Nephron (organoid): ENCODE measurements at regions not wholly inside any gene's neighbourhood (a gene's known extent, or its start where the extent isn't known, plus 50 kb on each side); places are given as distances from the start of the nearest gene placed in this dataset.

Experiments
- H3K27ac Mint-ChIP-seq, 3 experiments: 2 replicates each; pipeline ENCODE4 v1.8.0; 2020; ENCODE audit warnings: mixed read lengths in 3 of 3, mild to moderate bottlenecking in 2 of 3, moderate library complexity in 1 of 3
- H3K27me3 Mint-ChIP-seq: 2 replicates; pipeline ENCODE4 v1.8.0; 2021; ENCODE audit warnings: low read depth, mild to moderate bottlenecking, moderate library complexity, mixed read lengths
- H3K36me3 Mint-ChIP-seq: 2 replicates; pipeline ENCODE4 v1.8.0; 2020; ENCODE audit warnings: low read depth, mixed read lengths
- H3K4me1 Mint-ChIP-seq: 2 replicates; pipeline ENCODE4 v1.8.0; 2020; ENCODE audit warnings: mixed read lengths
- H3K4me3 Mint-ChIP-seq, 3 experiments: 2 replicates each; pipeline ENCODE4 v1.8.0; 2020; ENCODE audit warnings: mild to moderate bottlenecking in 3 of 3, mixed read lengths in 3 of 3, moderate library complexity in 2 of 3
- H3K9me3 Mint-ChIP-seq: 2 replicates; pipeline ENCODE4 v1.8.0; 2020; ENCODE audit warnings: mixed read lengths
- TF ChIP-seq, protein P1 (sequence below), 3 experiments: fragments of 200-600 bp; sonication (generic); IDR thresholded peaks; one replicate each; pipeline ENCODE4 v1.5.0; 2021; ENCODE audit warnings: antibody characterized with exemption in 3 of 3; ENCODE audit not compliant: unreplicated experiment in 3 of 3

DNA sequence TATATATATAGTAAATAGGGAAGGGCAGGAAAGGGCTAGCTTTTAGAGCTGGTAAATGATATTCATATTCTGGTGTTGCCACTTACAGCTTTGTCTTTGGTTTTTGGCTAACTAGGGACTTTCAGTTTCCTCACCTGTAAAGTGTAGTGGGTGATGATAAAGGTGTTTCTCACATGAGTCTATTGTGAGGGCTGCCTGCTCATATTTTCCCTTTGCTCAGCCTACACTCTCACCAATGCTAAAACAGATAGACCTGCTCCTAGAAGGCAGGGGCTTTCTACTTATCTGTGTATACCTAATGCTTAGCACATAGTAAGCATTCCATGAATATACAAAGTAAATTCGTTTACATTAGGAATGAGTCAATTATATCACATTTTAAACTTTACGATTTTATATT, 137.2 kb upstream of the HS3ST1 start:
- Mint-ChIP-seq H3K27me3 (peaks cover 4% of the 10 kb centered on the region), H3K27ac (no peak overlapping the region), H3K4me1 (no peaks in the 10 kb centered on the region), H3K36me3 (no peaks in the 10 kb centered on the region), H3K4me3 (no peak overlapping the region), H3K9me3 (no peaks in the 10 kb centered on the region)
- TF ChIP-seq, protein P1, sequence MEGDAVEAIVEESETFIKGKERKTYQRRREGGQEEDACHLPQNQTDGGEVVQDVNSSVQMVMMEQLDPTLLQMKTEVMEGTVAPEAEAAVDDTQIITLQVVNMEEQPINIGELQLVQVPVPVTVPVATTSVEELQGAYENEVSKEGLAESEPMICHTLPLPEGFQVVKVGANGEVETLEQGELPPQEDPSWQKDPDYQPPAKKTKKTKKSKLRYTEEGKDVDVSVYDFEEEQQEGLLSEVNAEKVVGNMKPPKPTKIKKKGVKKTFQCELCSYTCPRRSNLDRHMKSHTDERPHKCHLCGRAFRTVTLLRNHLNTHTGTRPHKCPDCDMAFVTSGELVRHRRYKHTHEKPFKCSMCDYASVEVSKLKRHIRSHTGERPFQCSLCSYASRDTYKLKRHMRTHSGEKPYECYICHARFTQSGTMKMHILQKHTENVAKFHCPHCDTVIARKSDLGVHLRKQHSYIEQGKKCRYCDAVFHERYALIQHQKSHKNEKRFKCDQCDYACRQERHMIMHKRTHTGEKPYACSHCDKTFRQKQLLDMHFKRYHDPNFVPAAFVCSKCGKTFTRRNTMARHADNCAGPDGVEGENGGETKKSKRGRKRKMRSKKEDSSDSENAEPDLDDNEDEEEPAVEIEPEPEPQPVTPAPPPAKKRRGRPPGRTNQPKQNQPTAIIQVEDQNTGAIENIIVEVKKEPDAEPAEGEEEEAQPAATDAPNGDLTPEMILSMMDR (IDR thresholded peaks at IDR 0.05; ENCODE audit: unreplicated experiment in 3 of 3), result no peak

DNA sequence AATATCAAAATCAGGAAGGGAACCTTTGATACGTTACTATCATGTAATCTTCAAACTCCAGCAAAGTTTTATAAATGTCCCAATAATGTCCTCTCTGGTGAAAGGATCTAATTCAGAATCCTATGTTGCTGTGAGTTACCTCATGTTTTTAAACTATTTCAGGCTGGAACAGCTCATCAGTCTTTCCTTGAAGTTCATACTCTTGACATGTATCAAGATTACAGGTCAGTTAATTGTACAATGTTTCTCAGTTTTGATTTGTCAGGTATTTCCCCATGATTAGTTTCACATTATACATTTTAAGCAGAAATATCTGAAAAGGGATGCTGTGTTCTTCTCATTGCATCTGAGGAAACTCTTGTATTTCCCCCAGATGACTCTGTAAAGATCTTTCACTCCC, 136.5 kb upstream of the HS3ST1 start:
- TF ChIP-seq, protein P1 (IDR thresholded peaks at IDR 0.05; ENCODE audit: unreplicated experiment in 3 of 3), result no peak
- no peak overlapping the region for H3K4me3 Mint-ChIP-seq
- no peak overlapping the region for H3K27ac Mint-ChIP-seq
- H3K27me3 Mint-ChIP-seq, result peaks cover 4% of the 10 kb centered on the region
- no peaks in the 10 kb centered on the region for H3K36me3 Mint-ChIP-seq
- H3K9me3 Mint-ChIP-seq, result peaks cover under 1% of the 10 kb centered on the region
- H3K4me1 Mint-ChIP-seq, result no peaks in the 10 kb centered on the region

DNA sequence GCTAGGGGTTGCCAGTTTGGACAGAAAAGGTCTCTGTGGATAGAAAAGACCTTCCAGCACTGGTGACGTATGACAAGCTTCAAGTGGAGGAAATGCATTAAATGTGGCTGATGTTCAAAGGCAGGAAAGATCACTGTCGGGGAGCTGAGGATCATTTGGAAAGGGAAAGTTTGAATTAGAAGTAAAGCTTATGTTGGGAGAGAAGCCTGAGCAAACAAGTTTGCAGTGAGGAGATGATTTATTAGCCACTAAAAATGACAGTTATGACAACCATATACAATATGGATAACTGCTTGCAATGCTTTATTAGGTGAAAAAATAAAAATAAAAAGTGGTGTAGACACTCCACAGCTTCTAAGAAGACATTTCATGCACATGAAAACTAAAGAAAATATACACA, 135.3 kb upstream of the HS3ST1 start:
- H3K4me1 Mint-ChIP-seq, result no peaks in the 10 kb centered on the region
- TF ChIP-seq, protein P1 (IDR thresholded peaks at IDR 0.05; ENCODE audit: unreplicated experiment in 3 of 3), result no peak
- H3K27me3 Mint-ChIP-seq, result peaks cover 4% of the 10 kb centered on the region
- no peak overlapping the region for H3K4me3 Mint-ChIP-seq
- H3K9me3 Mint-ChIP-seq, result peaks cover 6% of the 10 kb centered on the region
- no peaks in the 10 kb centered on the region for H3K36me3 Mint-ChIP-seq
- H3K27ac Mint-ChIP-seq, result no peak overlapping the region

DNA sequence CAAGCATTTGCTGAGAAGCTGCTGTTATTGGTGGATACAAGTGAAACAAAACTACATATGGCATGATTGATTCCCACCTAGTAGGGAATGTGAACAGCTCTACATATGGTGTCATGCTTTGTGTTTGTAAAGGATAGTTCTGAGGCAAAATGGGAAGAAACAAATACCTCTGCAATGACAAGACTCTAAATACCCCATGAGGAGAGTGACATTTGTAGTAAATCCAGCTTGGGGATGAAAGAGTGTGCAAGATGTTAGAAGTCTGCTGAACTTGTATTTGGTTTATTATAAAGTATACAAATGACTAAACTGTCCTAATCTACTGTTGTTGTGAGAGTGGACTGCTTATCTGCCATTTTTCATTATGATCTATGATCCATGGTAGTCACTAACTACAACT, 120.8 kb upstream of the HS3ST1 start:
- Mint-ChIP-seq H3K27me3 (no peaks in the 10 kb centered on the region), H3K9me3 (no peaks in the 10 kb centered on the region), H3K36me3 (no peaks in the 10 kb centered on the region), H3K4me3 (no peak overlapping the region), H3K27ac (no peak overlapping the region), H3K4me1 (peaks cover 4% of the 10 kb centered on the region)
- TF ChIP-seq, protein P1 (IDR thresholded peaks at IDR 0.05; ENCODE audit: unreplicated experiment in 3 of 3), result no peak

DNA sequence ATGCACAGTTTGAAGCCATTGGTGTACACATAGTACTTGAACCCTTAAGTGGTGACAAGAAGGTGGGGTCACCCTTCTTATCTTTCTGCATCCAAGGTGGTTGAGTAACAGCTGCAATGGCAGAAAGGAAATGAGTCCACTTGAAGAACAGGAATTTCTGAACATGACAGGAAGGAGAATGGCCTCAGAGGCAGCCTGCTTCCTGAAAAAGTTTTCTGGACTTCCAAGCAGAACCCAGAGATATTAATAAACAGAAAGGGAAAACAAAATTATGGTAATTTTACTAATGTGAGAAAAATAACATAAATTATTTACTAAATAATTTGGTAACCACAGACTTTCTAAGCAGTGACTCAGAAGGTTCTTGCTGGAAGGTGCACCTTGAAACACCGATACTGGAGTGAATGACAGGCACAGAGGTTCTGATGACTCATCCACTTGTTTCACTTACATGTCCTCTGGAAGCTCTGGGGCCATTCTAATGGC, 119.9 kb upstream of the HS3ST1 start:
- Mint-ChIP-seq H3K36me3 (no peaks in the 10 kb centered on the region), H3K4me1 (peaks cover 11% of the 10 kb centered on the region), H3K27ac (no peak overlapping the region)

More for the DNA sequence above, 119.9 kb upstream of the HS3ST1 start:
- no peaks in the 10 kb centered on the region for H3K27me3 Mint-ChIP-seq
- TF ChIP-seq, protein P1 (IDR thresholded peaks at IDR 0.05; ENCODE audit: unreplicated experiment in 3 of 3), result no peak
- H3K9me3 Mint-ChIP-seq, result no peaks in the 10 kb centered on the region
- no peak overlapping the region for H3K4me3 Mint-ChIP-seq
